HEK293 (cell line): ENCODE measurements at regions not wholly inside any gene's neighbourhood (a gene's known extent, or its start where the extent isn't known, plus 50 kb on each side); places are given as distances from the start of the nearest gene placed in this dataset.

ENCODE experiments used
- CTCF ChIP-seq: fragments of 450-650 bp; formaldehyde crosslinking; IDR thresholded peaks from 2 replicates; pipeline ENCODE4 v1.5.1; 2016; ENCODE audit warnings: missing biosample characterization, missing genetic modification characterization
- PRDM6 ChIP-seq: fragments of 450-650 bp; formaldehyde crosslinking; IDR thresholded peaks from 2 replicates; pipeline ENCODE4 v1.5.1; 2017; ENCODE audit warnings: missing biosample characterization, missing genetic modification characterization
- TCF7L2 ChIP-seq: IDR thresholded peaks from 2 replicates; pipeline ENCODE4 v1.6.1; 2011; ENCODE audit warnings: low read depth, mild to moderate bottlenecking, inconsistent platforms, low read length, moderate library complexity, borderline replicate concordance
- YY1 ChIP-seq: fragments of 450-650 bp; formaldehyde crosslinking; IDR thresholded peaks from 2 replicates; pipeline ENCODE4 v1.5.1; 2018; ENCODE audit warnings: missing biosample characterization, missing genetic modification characterization
- ZNF121 ChIP-seq: fragments of 450-650 bp; formaldehyde crosslinking; IDR thresholded peaks from 2 replicates; pipeline ENCODE4 v1.5.1; 2016; ENCODE audit warnings: missing biosample characterization, missing genetic modification characterization
- ZNF132 ChIP-seq: fragments of 450-650 bp; formaldehyde crosslinking; IDR thresholded peaks from 2 replicates; pipeline ENCODE4 v1.5.1; 2017; ENCODE audit warnings: missing biosample characterization, missing genetic modification characterization, borderline replicate concordance
- ZNF24 ChIP-seq: fragments of 450-650 bp; formaldehyde crosslinking; IDR thresholded peaks from 2 replicates; pipeline ENCODE4 v1.5.1; 2016; ENCODE audit warnings: missing biosample characterization, missing genetic modification characterization
- ZNF501 ChIP-seq: fragments of 450-650 bp; formaldehyde crosslinking; IDR thresholded peaks from 2 replicates; pipeline ENCODE4 v1.5.1; 2016; ENCODE audit warnings: missing biosample characterization, missing genetic modification characterization
- ZNF518A ChIP-seq: fragments of 450-650 bp; formaldehyde crosslinking; conservative IDR thresholded peaks from 2 replicates; pipeline ENCODE4 v1.5.1; 2016; ENCODE audit warnings: low read depth, missing biosample characterization, missing genetic modification characterization
- ZNF548 ChIP-seq: fragments of 450-650 bp; formaldehyde crosslinking; IDR thresholded peaks from 2 replicates; pipeline ENCODE4 v1.5.1; 2016; ENCODE audit warnings: missing biosample characterization, missing genetic modification characterization
- ZNF549 ChIP-seq: fragments of 450-650 bp; IDR thresholded peaks from 2 replicates; pipeline ENCODE4 v1.5.1; 2018; ENCODE audit warnings: missing biosample characterization, missing genetic modification characterization, mild to moderate bottlenecking, inconsistent platforms, moderate library complexity
- ZNF585B ChIP-seq: fragments of 450-650 bp; formaldehyde crosslinking; IDR thresholded peaks from 2 replicates; pipeline ENCODE4 v1.5.1; 2016; ENCODE audit warnings: missing biosample characterization, missing genetic modification characterization
- ZNF660 ChIP-seq: fragments of 450-650 bp; IDR thresholded peaks from 2 replicates; pipeline ENCODE4 v1.5.1; 2018; ENCODE audit warnings: missing biosample characterization, mild to moderate bottlenecking, missing genetic modification characterization
- ZNF837 ChIP-seq: fragments of 450-650 bp; formaldehyde crosslinking; IDR thresholded peaks from 2 replicates; pipeline ENCODE4 v1.5.1; 2016; ENCODE audit warnings: missing biosample characterization, missing genetic modification characterization

DNA sequence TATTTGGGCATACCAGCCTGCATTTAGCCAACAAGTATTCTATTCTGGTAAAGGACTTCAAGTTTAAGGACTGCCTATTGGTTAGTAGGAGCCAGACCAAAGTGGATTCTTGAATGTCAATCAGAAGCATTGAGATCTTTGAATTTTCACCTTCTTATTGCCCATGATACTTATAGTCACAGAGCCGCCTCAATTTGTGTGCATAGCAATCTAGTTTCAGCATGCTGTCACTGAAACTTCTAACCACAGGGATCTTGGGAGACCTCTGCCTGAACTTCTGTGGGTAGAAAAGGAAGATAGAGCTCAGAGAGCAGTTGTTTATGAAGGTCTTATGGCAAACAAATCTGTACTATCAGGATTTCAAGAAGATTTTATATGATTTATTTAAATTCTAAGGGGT, 501.4 kb upstream of the USP24 start:
- TF ChIP-seq ZNF132 (tag by site-specific recombination) (no peak), ZNF548 (tag by site-specific recombination) (no peak), CTCF (no peak), PRDM6 (no peak), TCF7L2 (no peak), ZNF837 (no peak), ZNF660 (tag by site-specific recombination) (no peak), YY1 (no peak), ZNF518A (tag by site-specific recombination) (no peak), ZNF501 (tag by site-specific recombination) (no peak), ZNF24 (tag by site-specific recombination) (no peak), ZNF585B (tag by site-specific recombination) (no peak), ZNF121 (no peak), ZNF549 (tag by site-specific recombination) (no peak)
